ENCODE measurements at regions not wholly inside any gene's neighbourhood (a gene's known extent, or its start where the extent isn't known, plus 50 kb on each side); places are given as distances from the start of the nearest gene placed in this dataset.

DNA sequence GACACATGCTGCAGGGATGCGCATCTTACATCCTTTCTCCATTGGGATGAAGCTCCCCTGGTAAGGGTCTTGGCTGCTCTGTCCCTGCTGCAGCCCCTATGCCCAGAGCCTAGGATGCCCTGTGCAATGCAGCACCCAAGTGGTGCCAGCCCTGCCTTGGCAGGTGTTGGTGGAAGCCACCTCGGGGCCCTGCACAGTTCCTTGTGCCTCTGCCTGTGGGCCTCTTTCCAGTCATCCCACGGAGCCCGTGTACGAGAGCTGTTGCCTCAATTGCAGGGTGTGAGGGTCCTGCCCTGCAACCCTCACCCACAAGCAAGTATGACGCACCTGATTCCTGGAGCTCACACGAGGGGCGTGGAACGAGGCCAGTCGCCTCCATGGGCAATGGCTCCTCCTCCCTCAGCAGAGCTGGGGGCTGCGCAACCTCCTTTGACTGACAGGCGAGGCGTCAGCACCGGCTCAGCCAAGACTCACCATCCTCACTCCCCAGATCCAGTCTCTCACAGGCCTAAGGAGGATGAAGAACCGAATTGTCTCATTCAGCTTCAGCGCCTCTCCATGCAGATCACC is 719.6 kb downstream of the BRD1 start:
- TF ChIP-seq GATA3 (IDR thresholded peaks at IDR 0.05; ENCODE audit: low read depth, low read length): no peak
- no peak for TF ChIP-seq GATA2 (IDR thresholded peaks at IDR 0.05; ENCODE audit: low read depth, low read length)

DNA sequence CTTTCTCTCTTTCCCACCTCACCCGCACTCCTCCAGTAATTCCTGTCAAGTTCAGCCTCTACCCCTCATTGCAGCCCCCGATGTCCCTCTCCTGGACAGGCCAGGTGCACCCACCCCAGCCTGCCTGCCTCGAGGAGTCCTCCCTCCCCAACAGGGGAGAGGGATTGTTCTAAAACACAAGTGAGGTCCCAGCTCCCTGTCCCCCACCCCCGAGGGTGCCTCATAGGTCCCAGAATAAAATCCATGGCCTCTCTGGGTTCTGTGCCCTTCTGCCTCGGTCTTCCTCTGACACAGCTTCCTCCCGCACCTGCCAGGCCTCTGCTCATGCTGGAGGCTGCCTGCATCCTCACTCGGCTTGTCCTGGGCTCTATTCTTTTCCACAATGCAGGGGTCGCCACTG is 720.1 kb downstream of the BRD1 start:
- TF ChIP-seq GATA2 (IDR thresholded peaks at IDR 0.05; ENCODE audit: low read depth, low read length): no peak
- TF ChIP-seq GATA3 (IDR thresholded peaks at IDR 0.05; ENCODE audit: low read depth, low read length): no peak

DNA sequence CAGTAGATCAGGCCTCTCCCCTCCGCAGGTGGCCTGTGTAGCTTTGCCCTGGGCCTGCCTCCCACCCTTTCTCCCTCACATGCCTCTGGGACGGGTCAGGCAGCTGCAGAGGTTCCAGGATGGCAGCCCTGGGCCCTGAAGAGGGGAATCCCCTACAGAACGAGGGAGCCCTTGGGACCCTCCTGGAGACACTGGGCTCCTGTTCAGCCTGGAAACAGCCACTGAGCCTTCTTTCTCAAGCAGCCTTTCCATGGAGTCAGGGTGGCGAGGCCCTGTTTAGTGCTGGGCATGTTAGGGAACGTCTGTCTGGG is 720.9 kb downstream of the BRD1 start:
- TF ChIP-seq GATA2 (IDR thresholded peaks at IDR 0.05; ENCODE audit: low read depth, low read length): no peak
- no peak for TF ChIP-seq GATA3 (IDR thresholded peaks at IDR 0.05; ENCODE audit: low read depth, low read length)

DNA sequence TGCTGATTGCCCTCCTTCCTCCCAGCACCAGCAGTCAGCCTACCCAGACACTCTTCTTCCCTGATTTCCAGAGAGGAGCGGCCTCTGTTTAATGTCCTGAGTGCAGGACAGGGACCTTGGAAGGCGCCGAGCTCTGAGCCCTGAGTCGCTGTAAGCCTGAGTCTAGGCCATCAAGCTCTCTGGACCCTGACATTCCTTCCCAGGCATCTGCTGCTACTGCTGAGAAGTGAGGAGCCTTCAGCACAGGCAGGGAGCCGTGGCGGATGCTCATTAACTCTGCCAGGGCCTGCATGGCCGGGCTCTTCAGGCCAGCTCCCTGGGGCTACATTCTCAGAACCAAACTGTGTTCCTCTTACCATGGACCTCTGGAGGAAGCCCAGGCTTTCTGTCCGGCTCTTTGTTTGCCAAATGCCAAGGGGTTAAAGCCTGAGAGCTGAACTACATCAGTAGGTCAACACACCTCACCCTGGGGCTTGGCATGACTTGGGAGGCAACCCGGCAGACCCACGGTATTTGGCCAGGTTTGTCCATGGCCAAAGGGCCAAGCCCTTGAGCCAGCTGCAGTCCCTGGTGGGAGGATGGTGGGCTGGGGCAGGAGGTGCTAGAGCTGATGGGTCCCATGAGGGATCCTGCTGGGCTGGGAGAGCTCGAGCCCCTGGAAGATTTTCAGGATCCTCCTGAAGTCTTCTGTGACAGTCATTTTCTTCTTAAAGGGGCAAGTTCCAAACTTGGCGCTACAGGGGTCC is 721.4 kb downstream of the BRD1 start:
- TF ChIP-seq GATA3 (IDR thresholded peaks at IDR 0.05; ENCODE audit: low read depth, low read length): no peak
- TF ChIP-seq GATA2 (IDR thresholded peaks at IDR 0.05; ENCODE audit: low read depth, low read length): no peak

DNA sequence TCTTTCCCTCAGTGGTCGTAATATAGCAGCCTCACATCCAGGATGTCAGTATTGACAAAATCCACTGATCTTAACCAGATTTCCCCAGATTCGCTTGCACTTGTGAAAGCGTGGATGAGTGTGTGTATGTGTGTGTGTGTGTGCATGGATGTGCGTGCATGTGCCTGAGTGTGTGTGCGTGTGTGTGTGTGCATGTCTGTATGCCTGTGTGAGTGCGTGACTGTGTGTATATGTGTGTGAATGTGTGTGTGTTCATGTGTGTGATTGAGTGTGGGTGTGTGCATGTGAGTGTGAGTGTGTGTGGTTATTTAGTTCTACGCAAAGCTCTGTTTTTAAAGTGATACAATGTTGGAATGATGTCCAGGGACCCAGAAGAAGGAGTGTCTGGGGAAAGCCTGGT is 723.2 kb downstream of the BRD1 start:
- TF ChIP-seq GATA2 (IDR thresholded peaks at IDR 0.05; ENCODE audit: low read depth, low read length): no peak
- TF ChIP-seq GATA3 (IDR thresholded peaks at IDR 0.05; ENCODE audit: low read depth, low read length): no peak

DNA sequence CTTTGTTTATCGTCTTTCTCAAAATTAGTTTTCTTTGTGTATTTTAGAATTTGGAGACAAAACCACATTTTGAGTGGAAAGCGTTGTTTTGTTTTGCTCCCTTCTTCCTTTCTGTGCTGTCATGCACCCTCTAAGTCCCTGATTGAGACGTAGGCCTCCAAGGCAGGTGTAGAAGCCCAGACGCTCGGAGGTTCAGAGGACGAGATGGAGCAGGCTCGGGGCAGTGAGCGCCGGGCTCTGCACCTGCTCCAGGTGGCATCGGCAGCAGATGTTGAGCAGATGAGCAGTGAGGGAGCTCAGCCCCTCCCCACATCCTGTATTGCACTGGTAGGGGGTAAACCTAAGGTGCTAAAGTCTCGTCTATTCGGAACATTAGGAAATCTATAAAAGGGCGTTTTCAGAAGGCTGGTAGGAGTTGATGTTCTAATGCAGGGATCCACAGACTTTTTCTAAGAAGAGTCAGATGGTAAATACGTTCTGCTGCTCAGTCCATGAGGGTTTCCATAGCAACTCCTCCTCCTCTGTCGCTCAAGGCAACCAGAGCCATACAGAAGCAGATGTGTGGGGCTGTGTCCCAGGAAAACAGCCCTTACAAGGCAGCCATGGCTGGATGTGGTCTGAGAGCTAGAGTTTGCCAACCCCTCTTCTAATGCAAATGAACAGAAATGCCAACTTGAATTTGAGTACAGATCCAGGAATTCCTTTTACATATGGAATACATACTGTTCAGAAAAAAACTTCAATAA is 724.2 kb downstream of the BRD1 start:
- no peak for TF ChIP-seq GATA3 (IDR thresholded peaks at IDR 0.05; ENCODE audit: low read depth, low read length)
- TF ChIP-seq GATA2 (IDR thresholded peaks at IDR 0.05; ENCODE audit: low read depth, low read length): no peak

DNA sequence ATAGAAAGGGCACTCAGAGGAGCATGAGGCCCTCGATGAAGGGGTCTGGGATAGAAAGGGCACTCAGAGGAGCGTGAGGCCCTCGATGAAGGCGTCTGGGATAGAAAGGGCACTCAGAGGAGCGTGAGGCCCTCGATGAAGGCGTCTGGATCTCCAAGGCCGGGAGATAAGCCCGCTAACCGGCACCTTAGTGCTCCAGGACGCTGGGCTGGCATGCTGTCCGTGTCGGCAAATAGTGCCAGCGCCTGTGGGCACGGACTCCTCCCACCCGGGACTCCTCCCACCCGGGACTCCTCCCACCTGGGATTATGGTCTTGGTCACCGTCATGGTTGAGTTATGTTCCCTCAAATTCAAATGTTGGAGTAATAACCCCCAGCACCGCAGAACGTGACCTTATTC is 725.3 kb downstream of the BRD1 start:
- TF ChIP-seq GATA2 (IDR thresholded peaks at IDR 0.05; ENCODE audit: low read depth, low read length): no peak

DNA sequence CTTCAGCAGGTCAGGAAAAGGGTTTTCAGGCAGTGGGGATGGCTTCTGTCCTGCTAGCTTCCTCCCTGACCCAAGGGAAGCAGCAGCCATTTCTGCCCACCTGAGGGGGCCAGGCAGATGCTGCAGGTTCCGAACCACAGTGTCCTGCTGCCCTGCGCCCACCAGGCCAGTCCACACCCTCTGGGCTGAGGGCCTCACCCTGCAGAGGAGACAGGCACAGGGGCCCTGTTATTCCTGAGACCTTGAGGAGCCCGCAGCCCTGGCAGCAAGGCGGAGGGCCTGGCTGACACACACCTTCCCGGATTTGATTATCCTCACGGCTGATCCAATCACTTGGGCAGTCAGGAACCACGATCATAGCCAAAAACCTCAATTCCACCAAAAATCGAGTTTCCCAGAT is 725.8 kb downstream of the BRD1 start:
- no peak for TF ChIP-seq GATA3 (IDR thresholded peaks at IDR 0.05; ENCODE audit: low read depth, low read length)
- no peak for TF ChIP-seq GATA2 (IDR thresholded peaks at IDR 0.05; ENCODE audit: low read depth, low read length)

DNA sequence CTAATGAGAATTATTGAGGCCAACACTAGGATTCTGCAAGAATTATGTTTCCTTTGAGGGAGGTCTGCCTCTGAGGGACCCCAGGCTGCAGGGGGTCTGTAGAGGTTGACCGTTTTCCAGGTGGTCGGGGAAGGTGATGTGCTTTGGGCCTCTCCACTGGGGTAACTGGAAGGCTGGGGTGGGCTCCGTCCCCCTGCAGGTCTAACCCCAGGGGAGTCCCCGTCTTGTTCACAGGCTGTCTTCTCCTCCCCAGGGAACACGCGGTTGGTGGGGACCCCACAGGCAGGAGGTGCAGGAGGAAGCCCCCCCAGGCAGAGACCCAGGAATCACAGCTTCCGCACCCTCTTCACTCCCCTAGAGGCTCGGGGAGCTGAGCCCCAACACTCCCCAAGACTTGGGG is 726.4 kb downstream of the BRD1 start:
- TF ChIP-seq GATA3 (IDR thresholded peaks at IDR 0.05; ENCODE audit: low read depth, low read length) (no peak), GATA2 (IDR thresholded peaks at IDR 0.05; ENCODE audit: low read depth, low read length) (no peak)

DNA sequence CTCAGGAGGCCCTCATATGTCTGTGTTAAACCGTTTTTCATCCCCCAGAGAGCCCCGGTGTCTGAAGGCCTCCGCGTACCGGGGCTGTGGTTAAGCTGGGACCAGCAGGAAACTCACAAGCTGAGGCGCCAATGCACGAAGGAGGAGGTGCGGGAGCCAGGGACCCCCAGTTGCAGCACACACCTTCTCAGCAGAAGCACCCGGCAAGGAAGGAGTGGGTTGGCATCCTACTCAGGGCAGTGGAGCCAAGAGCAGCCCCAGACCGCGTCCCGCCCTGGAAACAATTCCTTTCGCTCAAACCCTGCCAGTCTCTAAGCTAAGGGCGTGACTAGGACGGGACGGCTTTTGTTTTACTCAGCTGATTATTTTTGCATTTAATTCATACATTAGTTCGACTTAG is 726.9 kb downstream of the BRD1 start:
- TF ChIP-seq GATA3 (IDR thresholded peaks at IDR 0.05; ENCODE audit: low read depth, low read length) (no peak), GATA2 (IDR thresholded peaks at IDR 0.05; ENCODE audit: low read depth, low read length) (no peak)

DNA sequence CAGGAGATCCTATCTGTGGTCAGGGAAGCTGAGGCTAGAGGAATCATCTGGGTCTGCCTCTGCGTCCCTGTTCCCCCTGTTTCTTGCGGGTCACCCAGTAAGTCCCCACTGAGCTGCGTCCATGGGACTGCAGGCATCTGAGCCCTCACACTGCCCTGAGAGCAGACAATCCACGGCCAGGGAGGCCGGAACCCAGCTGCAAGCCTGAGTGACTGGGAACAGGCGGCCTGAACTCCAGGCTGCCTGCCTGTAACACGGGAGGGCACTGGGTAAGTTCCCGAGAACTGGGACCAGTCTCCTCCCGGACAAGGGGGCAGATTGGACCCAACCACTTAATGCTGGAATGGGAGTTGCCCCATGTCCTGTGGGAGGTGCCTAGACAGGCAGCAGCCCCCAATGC is 727.4 kb downstream of the BRD1 start:
- no peak for TF ChIP-seq GATA2 (IDR thresholded peaks at IDR 0.05; ENCODE audit: low read depth, low read length)
- no peak for TF ChIP-seq GATA3 (IDR thresholded peaks at IDR 0.05; ENCODE audit: low read depth, low read length)

DNA sequence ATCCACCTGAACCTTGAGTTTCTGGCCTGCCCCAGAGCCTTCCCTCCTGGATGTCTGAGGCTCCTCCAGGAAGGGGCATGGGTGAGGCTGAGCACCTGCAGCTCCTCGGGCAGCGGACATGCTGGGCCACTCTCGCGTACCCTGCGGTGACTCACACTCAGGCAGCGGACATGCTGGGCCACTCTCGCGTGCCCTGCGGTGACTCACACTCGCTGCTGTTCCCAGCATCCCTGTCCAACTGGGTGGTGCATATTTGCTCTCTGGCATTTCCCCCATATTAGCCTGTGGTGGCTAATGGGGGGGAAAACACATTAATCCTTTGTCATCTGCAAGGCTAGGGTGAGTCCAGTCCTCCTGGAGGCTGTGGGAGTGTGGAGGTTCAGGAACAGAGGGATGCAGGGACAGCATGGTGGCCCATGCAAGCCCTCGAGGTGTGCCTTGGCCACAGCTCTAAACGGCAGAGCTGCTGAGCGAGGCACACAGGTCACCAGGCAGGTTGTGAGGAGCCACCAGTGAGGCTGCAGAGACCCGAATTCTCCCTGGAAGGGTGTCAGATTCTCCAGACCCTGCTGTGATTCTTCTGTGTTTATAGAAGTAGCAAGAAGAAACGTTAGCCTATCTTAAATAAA is 728.1 kb downstream of the BRD1 start:
- TF ChIP-seq GATA3 (IDR thresholded peaks at IDR 0.05; ENCODE audit: low read depth, low read length) (no peak), GATA2 (IDR thresholded peaks at IDR 0.05; ENCODE audit: low read depth, low read length) (no peak)

DNA sequence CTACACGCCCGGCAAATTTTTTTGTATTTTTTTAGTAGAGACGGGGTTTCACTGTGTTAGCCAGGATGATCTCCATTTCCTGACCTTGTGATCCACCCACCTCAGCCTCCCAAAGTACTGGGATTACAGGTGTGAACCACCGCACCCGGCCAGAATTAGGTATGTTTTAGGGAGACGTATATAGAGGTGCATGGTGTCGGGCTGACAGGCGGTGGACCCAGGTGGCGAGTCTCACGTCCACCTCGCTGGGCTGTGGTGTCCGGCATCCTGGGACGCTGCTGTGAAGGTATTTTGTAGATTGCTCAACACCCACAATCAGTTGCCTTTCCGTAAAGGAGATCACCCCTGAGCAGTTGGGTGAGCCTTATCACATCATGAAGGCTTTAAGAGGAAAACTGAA is 728.6 kb downstream of the BRD1 start:
- TF ChIP-seq GATA3 (IDR thresholded peaks at IDR 0.05; ENCODE audit: low read depth, low read length) (no peak), GATA2 (IDR thresholded peaks at IDR 0.05; ENCODE audit: low read depth, low read length) (no peak)

DNA sequence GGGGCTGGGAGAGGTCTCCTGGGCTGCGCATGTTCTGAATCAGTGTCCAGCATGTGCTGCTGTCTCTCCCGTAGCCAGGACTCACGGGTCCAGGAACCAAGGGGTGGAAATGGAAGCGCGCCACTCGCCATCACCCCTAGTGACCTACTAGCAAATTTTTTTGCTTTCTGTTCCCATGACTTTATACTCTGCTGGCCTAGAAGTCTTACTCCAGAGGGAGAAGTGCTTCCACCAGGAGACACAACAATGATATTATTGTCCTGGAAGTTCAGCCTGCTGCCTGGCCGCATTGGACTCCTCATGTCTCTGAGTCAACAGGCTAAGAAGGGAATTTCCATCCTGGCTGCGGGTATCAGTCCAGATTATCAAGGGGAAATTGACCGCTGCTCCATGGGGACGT is 729.7 kb downstream of the BRD1 start:
- TF ChIP-seq GATA2 (IDR thresholded peaks at IDR 0.05; ENCODE audit: low read depth, low read length) (no peak), GATA3 (IDR thresholded peaks at IDR 0.05; ENCODE audit: low read depth, low read length) (no peak)
